ENCODE measurements at regions not wholly inside any gene's neighbourhood (a gene's known extent, or its start where the extent isn't known, plus 50 kb on each side); places are given as distances from the start of the nearest gene placed in this dataset.

DNA sequence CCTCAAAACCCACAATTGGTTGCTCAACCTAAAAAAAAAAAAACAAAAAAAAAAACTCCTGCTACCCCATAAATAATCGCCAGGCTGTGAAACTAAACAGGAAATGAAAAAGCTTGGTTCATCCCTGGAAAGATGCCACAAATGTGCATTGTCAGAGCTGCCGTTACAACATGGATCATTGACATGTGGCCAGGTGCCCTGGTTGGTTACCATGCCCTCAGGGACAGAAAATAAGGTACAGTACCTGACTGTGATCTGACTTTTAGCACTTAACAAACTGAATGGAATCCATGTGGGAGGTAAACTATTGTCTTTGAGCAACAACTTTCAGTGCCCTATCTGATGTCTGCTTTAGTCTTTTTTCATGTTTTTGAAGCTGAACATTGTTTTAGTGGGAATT is 118.0 kb upstream of the RPL34 start:
- FAIRE-seq = no peak
- DNase-seq = no peak
- Histone ChIP-seq H3K9me3 (peaks cover 0 to 1% (median 0%) of the 10 kb centered on the region in 4 donors), H3K27ac (no peak overlapping the region), H3K4me1 (no peaks in the 10 kb centered on the region), H3K27me3 (no peaks in the 10 kb centered on the region), H3K4me3 (no peak overlapping the region), H3K36me3 (no peaks in the 10 kb centered on the region)
- TF ChIP-seq, protein P1, sequence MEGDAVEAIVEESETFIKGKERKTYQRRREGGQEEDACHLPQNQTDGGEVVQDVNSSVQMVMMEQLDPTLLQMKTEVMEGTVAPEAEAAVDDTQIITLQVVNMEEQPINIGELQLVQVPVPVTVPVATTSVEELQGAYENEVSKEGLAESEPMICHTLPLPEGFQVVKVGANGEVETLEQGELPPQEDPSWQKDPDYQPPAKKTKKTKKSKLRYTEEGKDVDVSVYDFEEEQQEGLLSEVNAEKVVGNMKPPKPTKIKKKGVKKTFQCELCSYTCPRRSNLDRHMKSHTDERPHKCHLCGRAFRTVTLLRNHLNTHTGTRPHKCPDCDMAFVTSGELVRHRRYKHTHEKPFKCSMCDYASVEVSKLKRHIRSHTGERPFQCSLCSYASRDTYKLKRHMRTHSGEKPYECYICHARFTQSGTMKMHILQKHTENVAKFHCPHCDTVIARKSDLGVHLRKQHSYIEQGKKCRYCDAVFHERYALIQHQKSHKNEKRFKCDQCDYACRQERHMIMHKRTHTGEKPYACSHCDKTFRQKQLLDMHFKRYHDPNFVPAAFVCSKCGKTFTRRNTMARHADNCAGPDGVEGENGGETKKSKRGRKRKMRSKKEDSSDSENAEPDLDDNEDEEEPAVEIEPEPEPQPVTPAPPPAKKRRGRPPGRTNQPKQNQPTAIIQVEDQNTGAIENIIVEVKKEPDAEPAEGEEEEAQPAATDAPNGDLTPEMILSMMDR (IDR thresholded peaks at IDR 0.05) = no peak
- 63 to 78% methylated on average over 2 of the region's 2 CpGs for WGBS, 2 donors
- ATAC-seq = no peak
- intact Hi-C loops (cut with DNase I) = no loop called here

DNA sequence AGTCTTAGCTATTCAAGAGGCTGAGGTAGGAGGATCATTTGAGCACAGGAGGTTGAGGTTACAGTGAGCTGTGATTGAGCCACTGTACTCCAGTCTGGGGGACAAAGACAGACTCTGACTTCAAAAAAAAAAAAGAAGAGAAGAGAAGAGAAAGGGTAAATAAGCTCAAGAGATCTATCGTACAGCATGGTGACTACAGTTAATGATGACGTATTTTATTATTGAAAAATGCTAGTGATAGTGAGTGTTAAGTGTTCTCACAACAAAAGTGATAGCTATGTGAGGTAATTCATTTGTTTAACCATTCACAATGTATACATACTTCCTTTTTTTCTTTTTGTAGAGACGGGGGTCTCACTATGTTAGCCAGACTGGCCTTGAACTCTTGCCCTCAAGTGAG is 121.5 kb upstream of the RPL34 start:
- H3K4me1 ChIP-seq = no peaks in the 10 kb centered on the region
- peaks cover 0 to 4% (median 0%) of the 10 kb centered on the region in 4 donors for H3K9me3 ChIP-seq
- no peak overlapping the region for H3K4me3 ChIP-seq
- TF ChIP-seq, protein P1 (IDR thresholded peaks at IDR 0.05) = no peak
- H3K36me3 ChIP-seq = no peaks in the 10 kb centered on the region
- no peak for FAIRE-seq
- WGBS, 2 donors = 51 to 56% methylated on average over 3 of the region's 3 CpGs
- no peak overlapping the region for H3K27ac ChIP-seq
- intact Hi-C loops (cut with DNase I) = no loop called here
- H3K27me3 ChIP-seq = no peaks in the 10 kb centered on the region
- DNase-seq = no peak
- ATAC-seq = no peak

DNA sequence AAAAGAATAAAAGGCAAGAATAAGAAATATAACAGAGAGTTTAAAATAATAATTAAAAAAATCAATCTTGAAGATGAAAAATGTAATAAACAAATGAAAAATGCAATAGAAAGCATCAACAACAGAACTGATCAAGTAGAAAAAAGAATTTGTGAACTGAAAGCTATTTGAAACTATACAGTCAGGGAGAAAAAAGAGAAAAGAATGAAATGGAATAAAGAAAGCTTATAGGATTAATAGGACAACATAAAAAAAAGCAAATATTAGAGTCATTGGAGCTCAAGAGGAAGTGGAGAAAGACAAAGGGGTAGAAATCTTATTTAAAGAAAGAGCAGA is 126.8 kb upstream of the RPL34 start:
- no peak for ATAC-seq
- H3K9me3 ChIP-seq = peaks cover 0 to 4% (median 0%) of the 10 kb centered on the region in 4 donors
- intact Hi-C loops (cut with DNase I) = no loop called here
- H3K4me1 ChIP-seq = no peaks in the 10 kb centered on the region
- peak; percentile 32 for FAIRE-seq
- no peaks in the 10 kb centered on the region for H3K36me3 ChIP-seq
- no peaks in the 10 kb centered on the region for H3K27me3 ChIP-seq
- no peak overlapping the region for H3K27ac ChIP-seq
- TF ChIP-seq, protein P1 (IDR thresholded peaks at IDR 0.05) = no peak
- DNase-seq = no peak
- H3K4me3 ChIP-seq = no peak overlapping the region

DNA sequence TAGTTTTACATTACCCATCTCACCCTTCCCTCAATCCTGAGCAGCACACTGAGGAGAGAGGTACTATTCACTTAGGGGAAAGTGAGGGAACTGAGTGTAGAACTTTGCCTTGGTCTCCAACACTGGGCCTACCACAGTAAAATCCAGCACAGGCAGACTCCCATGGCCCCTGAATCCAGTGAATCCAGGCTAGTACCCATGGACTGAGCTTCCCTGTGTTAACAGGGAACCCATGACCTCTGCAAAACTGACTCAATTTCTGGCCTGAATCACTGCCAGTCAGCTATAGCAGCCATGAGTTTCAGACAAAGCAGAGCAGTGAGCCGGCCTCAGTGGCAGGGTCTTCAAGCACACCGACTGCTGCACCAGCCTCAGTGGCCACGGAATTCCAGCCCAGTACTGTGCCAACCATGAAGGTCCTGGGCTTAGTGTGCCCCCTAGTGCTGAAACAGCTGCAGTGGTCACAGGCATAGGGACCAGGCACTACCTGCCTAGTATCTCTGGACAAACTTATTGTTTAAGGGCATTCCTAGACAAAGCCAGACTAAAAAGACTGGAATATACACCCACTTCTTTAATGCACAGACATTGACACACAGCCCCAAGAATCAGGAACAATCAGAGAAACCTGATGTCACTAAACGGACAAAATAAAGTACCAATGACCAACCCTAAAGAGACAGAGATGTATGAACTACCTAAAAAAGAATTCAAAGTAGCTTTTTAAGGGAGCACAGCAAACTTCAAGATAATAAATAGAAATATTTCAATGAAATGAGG is 127.4 kb upstream of the RPL34 start:
- Histone ChIP-seq H3K27me3 (no peaks in the 10 kb centered on the region), H3K4me1 (no peaks in the 10 kb centered on the region), H3K9me3 (peaks cover 0 to 4% (median 0%) of the 10 kb centered on the region in 4 donors), H3K27ac (no peak overlapping the region), H3K4me3 (no peak overlapping the region), H3K36me3 (no peaks in the 10 kb centered on the region)
- WGBS, 2 donors = 51 to 52% methylated on average over 4 of the region's 4 CpGs
- DNase-seq (no peak), FAIRE-seq (no peak), ATAC-seq (no peak)
- TF ChIP-seq, protein P1 (IDR thresholded peaks at IDR 0.05) = no peak
- intact Hi-C loops (cut with DNase I) = no loop called here

DNA sequence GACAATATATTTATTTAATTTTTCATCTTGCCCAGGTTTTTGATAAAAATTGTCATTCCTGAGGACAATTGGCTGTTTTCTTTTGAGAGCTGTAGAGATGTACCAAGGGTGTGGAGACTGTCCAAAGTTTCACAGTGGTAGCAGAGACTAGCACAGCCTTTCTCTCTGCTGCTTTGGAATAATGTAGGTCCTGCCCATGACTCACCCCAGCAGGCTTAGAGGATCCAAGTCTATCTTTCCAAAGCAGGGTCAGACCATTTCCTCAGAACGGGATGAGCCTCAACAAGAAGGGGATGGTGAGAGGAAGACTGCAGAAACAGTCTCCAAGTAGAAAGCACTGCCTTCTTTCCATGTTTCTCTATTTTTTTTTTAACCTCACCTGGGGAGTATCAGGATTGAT is 131.5 kb upstream of the RPL34 start:
- DNase-seq (no peak), FAIRE-seq (no peak), ATAC-seq (no peak)
- H3K9me3 ChIP-seq = no peaks in the 10 kb centered on the region
- intact Hi-C loops (cut with DNase I) = no loop called here
- no peak overlapping the region for H3K4me3 ChIP-seq
- H3K27ac ChIP-seq = no peak overlapping the region
- H3K36me3 ChIP-seq = no peaks in the 10 kb centered on the region
- H3K27me3 ChIP-seq = no peaks in the 10 kb centered on the region
- WGBS, 2 donors = 23 to 25% methylated on average over 1 of the region's 1 CpG
- H3K4me1 ChIP-seq = no peaks in the 10 kb centered on the region
- TF ChIP-seq, protein P1 (IDR thresholded peaks at IDR 0.05) = no peak
